IMR-90 (cell line): ENCODE measurements at regions not wholly inside any gene's neighbourhood (a gene's known extent, or its start where the extent isn't known, plus 50 kb on each side); places are given as distances from the start of the nearest gene placed in this dataset.

Experiments used
- ATAC-seq: fragments of 200-7000 bp; cut with Tn5 transposase; 2 replicates; pipeline ENCODE4 v1.9.1; 2020; ENCODE audit warnings: low read depth, mild to moderate bottlenecking, moderate library complexity
- BruUV-seq: library from RNA; stranded (reverse); fragments of 400-500 nt; replicated peaks from 2 replicates; lab custom pipeline; 2021; lab: Mats Ljungman, UMichigan
- CTCF ChIA-PET: fragments of 300-600 bp; formaldehyde crosslinking; extraction: SDS; loops from one replicate; lab custom pipeline; 2021; ENCODE audit warnings: antibody characterized with exemption; lab: Yijun Ruan, JAX
- POLR2A ChIA-PET: fragments of 300-600 bp; sonication (Branson Sonifier 250); formaldehyde crosslinking; loops from one replicate; lab custom pipeline; 2022; ENCODE audit warnings: antibody characterized with exemption; ENCODE audit not compliant: unreplicated experiment; lab: Charles Lee
- DNase-seq: peaks from one replicate; pipeline ENCODE4 v3.0.0; 2013
- H2AFZ ChIP-seq: replicated peaks from 2 replicates; pipeline ENCODE3; 2013; ENCODE audit warnings: low read length, mild to moderate bottlenecking; ENCODE audit not compliant: poor library complexity
- H2AK5ac ChIP-seq: 2 replicates; pipeline ENCODE4 v1.6.1; 2013; ENCODE audit warnings: low read depth, low read length, inconsistent platforms
- H2AK9ac ChIP-seq: replicated peaks from 2 replicates; pipeline ENCODE3; 2013; ENCODE audit warnings: mild to moderate bottlenecking, low read depth, low read length, moderate library complexity; ENCODE audit not compliant: poor library complexity
- H2BK120ac ChIP-seq: 2 replicates; pipeline ENCODE4 v1.6.1; 2013; ENCODE audit warnings: low read depth, low read length, inconsistent platforms
- H2BK15ac ChIP-seq: 3 replicates; pipeline ENCODE4 v1.6.1; 2013; ENCODE audit warnings: low read depth, low read length, inconsistent platforms
- H2BK20ac ChIP-seq: 2 replicates; pipeline ENCODE4 v1.6.1; 2013; ENCODE audit warnings: low read depth, mild to moderate bottlenecking, inconsistent platforms, low read length, moderate library complexity
- H2BK5ac ChIP-seq: 2 replicates; pipeline ENCODE4 v1.6.1; 2013; ENCODE audit warnings: mild to moderate bottlenecking, low read depth, low read length, inconsistent platforms; ENCODE audit not compliant: poor library complexity, severe bottlenecking
- H3K14ac ChIP-seq: replicated peaks from 2 replicates; pipeline ENCODE4 v1.6.1; 2013; ENCODE audit warnings: low read depth, low read length, inconsistent platforms
- H3K18ac ChIP-seq: 2 replicates; pipeline ENCODE4 v1.6.1; 2013; ENCODE audit warnings: low read depth, low read length, control low read depth
- H3K23ac ChIP-seq: 2 replicates; pipeline ENCODE4 v1.6.1; 2013; ENCODE audit warnings: low read depth, low read length, inconsistent platforms
- H3K27ac ChIP-seq: 2 replicates; pipeline ENCODE4 v1.5.1; 2013; ENCODE audit warnings: mild to moderate bottlenecking, control low read depth, low read length; ENCODE audit not compliant: insufficient read depth
- H3K27me3 ChIP-seq: 2 replicates; pipeline ENCODE4 v1.6.1; 2013; ENCODE audit warnings: low read length; ENCODE audit not compliant: control insufficient read depth, insufficient read depth
- H3K36me3 ChIP-seq: 2 replicates; pipeline ENCODE4 v1.6.1; 2013; ENCODE audit warnings: low read length, mixed read lengths; ENCODE audit not compliant: control insufficient read depth, insufficient read depth
- H3K4ac ChIP-seq: 2 replicates; pipeline ENCODE4 v1.6.1; 2013; ENCODE audit warnings: low read depth, low read length, inconsistent platforms
- H3K4me1 ChIP-seq: 2 replicates; pipeline ENCODE4 v1.6.1; 2013; ENCODE audit warnings: low read length, mixed read lengths; ENCODE audit not compliant: control insufficient read depth, insufficient read depth
- H3K4me2 ChIP-seq: 2 replicates; pipeline ENCODE4 v1.6.1; 2013; ENCODE audit warnings: low read depth, mild to moderate bottlenecking, control low read depth, low read length, moderate library complexity
- H3K4me3 ChIP-seq: 2 replicates; pipeline ENCODE4 v1.5.1; 2013; ENCODE audit warnings: low read depth, mild to moderate bottlenecking, control low read depth, low read length, moderate library complexity; ENCODE audit not compliant: insufficient read depth
- H3K56ac ChIP-seq: 2 replicates; pipeline ENCODE4 v1.6.1; 2013; ENCODE audit warnings: low read length, inconsistent platforms; ENCODE audit not compliant: insufficient read depth; ENCODE audit errors: extremely low read depth
- H3K79me1 ChIP-seq, 2 experiments: 2 replicates each; pipeline ENCODE4 v1.6.1; 2013; ENCODE audit warnings: low read length in 2 of 2, inconsistent platforms in 1 of 2, low read depth in 1 of 2
- H3K9ac ChIP-seq: 2 replicates; pipeline ENCODE4 v1.6.1; 2013; ENCODE audit warnings: low read depth, low read length, control low read depth
- H3K9me1 ChIP-seq: 2 replicates; pipeline ENCODE4 v1.6.1; 2013; ENCODE audit warnings: low read length, inconsistent platforms; ENCODE audit not compliant: insufficient read depth
- H3K9me3 ChIP-seq: 2 replicates; pipeline ENCODE4 v1.6.1; 2013; ENCODE audit warnings: low read length; ENCODE audit not compliant: control insufficient read depth, insufficient read depth
- H4K20me1 ChIP-seq: 2 replicates; pipeline ENCODE4 v1.6.1; 2013; ENCODE audit warnings: low read length, inconsistent platforms; ENCODE audit not compliant: insufficient read depth
- H4K5ac ChIP-seq: 2 replicates; pipeline ENCODE4 v1.6.1; 2013; ENCODE audit warnings: mild to moderate bottlenecking, low read depth, low read length, control low read depth
- H4K8ac ChIP-seq, 2 experiments: 2 replicates each; pipeline ENCODE4 v1.6.1; 2013; ENCODE audit warnings: low read depth in 2 of 2, low read length in 2 of 2, control low read depth in 1 of 2, inconsistent platforms in 1 of 2
- H4K91ac ChIP-seq: 2 replicates; pipeline ENCODE4 v1.6.1; 2013; ENCODE audit warnings: low read depth, low read length, inconsistent platforms; ENCODE audit not compliant: insufficient read depth
- BHLHE40 ChIP-seq: fragments of 150-350 bp; IDR thresholded peaks from 2 replicates; pipeline ENCODE4 v1.6.1; 2016; ENCODE audit warnings: mild to moderate bottlenecking, low read depth, low read length
- CEBPB ChIP-seq: IDR thresholded peaks from 2 replicates; pipeline ENCODE4 v1.6.1; 2012; ENCODE audit warnings: low read depth, low read length, improper control_type of control experiment
- FOS ChIP-seq: fragments of 150-350 bp; IDR thresholded peaks from 2 replicates; pipeline ENCODE4 v1.6.1; 2016; ENCODE audit warnings: low read depth, low read length
- MAFK ChIP-seq: IDR thresholded peaks from 2 replicates; pipeline ENCODE4 v1.6.1; 2012; ENCODE audit warnings: low read depth, low read length, improper control_type of control experiment
- MXI1 ChIP-seq: IDR thresholded peaks from 2 replicates; pipeline ENCODE4 v1.6.1; 2012; ENCODE audit warnings: low read depth, mild to moderate bottlenecking, low read length, moderate library complexity, borderline replicate concordance
- RCOR1 ChIP-seq: IDR thresholded peaks from 2 replicates; pipeline ENCODE4 v1.6.1; 2012; ENCODE audit warnings: mild to moderate bottlenecking, low read length, improper control_type of control experiment; ENCODE audit not compliant: insufficient replicate concordance
- WGBS, 2 experiments: methylation state at CpG; one replicate each; pipeline versions ENCODE4 v1.1.5 to v1.1.7; 2013; ENCODE audit warnings: missing lambda C conversion rate in 2 of 2; ENCODE audit not compliant: insufficient read length in 1 of 2; ENCODE audit errors: extremely low coverage in 2 of 2; 5-methylcytosine and 5-hydroxymethylcytosine counted together
- dilution Hi-C: fragments of 300-500 bp; cut with HindIII; formaldehyde crosslinking; loops from one replicate; pipeline ENCODE4 v1.14.3; 2018; ENCODE audit warnings: low sequenced_read_pairs; ENCODE audit not compliant: unreplicated experiment
- in situ Hi-C: fragments of 300-500 bp; cut with MboI; formaldehyde crosslinking; loops from 3 replicates; pipeline ENCODE4 v1.14.3; 2019; ENCODE audit warnings: low sequenced_read_pairs, inconsistent platforms, mixed read lengths
- intact Hi-C: fragments of 100-400 bp; cut with micrococcal nuclease; formaldehyde crosslinking; loops from 2 replicates; pipeline ENCODE4 v1.10.0; 2022

DNA sequence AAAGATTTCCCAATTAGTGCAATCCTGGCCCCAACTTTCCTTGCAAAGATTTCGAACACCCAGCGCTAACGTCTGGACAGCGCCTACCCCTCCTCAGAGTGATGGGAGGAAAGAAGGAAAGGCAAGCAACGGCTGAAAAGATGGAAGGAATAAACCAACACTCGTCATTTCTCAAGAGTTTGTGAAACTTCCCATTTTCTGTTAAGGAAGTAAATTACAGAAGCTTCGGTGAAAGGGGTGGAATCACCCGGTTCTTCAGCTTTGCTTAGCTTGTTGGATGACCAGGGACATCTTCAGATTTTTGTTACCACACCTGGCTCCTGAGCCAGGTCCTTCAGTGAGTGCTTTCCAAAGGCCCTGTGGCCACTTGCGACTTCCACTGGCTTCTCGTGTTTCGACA lies 313.1 kb downstream of the SKIDA1 start:
- no peaks in the 10 kb centered on the region for H3K79me1 ChIP-seq
- no peak overlapping the region for H3K4ac ChIP-seq
- no peak overlapping the region for H2BK5ac ChIP-seq
- no peak overlapping the region for H2BK20ac ChIP-seq
- H4K20me1 ChIP-seq: no peaks in the 10 kb centered on the region
- DNase-seq: no peak
- ChIA-PET CTCF (no interaction called here), POLR2A (no interaction called here)
- in situ Hi-C loops (no loop called here), dilution Hi-C loops (no loop called here), intact Hi-C loops (no loop called here)
- no peak overlapping the region for H2BK120ac ChIP-seq
- no peak overlapping the region for H2AK5ac ChIP-seq
- ATAC-seq: no peak
- H2BK15ac ChIP-seq: no peak overlapping the region
- WGBS, 2 experiments: 67% methylated on average over 5 of the region's 11 CpGs; no CpG with 5 or more reads in 1 of the 2 experiments
- H3K9me1 ChIP-seq: no peaks in the 10 kb centered on the region
- no peak overlapping the region for H3K23ac ChIP-seq
- TF ChIP-seq FOS (no peak), RCOR1 (no peak), MAFK (no peak), MXI1 (no peak), BHLHE40 (no peak), CEBPB (no peak)
- no peak overlapping the region for H3K27ac ChIP-seq
- H4K91ac ChIP-seq: no peak overlapping the region
- no peak overlapping the region for H4K5ac ChIP-seq
- H3K14ac ChIP-seq: no peak overlapping the region
- no peak overlapping the region for H3K4me2 ChIP-seq
- H3K27me3 ChIP-seq: no peaks in the 10 kb centered on the region
- no peaks in the 10 kb centered on the region for H3K4me1 ChIP-seq
- H3K9ac ChIP-seq: no peak overlapping the region
- BruUV-seq: no TSS peak
- no peaks in the 10 kb centered on the region for H3K36me3 ChIP-seq
- no peak overlapping the region for H3K4me3 ChIP-seq
- no peak overlapping the region for H2AK9ac ChIP-seq
- no peak overlapping the region for H4K8ac ChIP-seq
- H2AFZ ChIP-seq: no peak overlapping the region
- H3K9me3 ChIP-seq: no peaks in the 10 kb centered on the region
- no peak overlapping the region for H3K18ac ChIP-seq
- H3K56ac ChIP-seq: no peak overlapping the region
